HEK293 (cell line): ENCODE measurements at regions not wholly inside any gene's neighbourhood (a gene's known extent, or its start where the extent isn't known, plus 50 kb on each side); places are given as distances from the start of the nearest gene placed in this dataset.

ENCODE experiments used
- CTCF ChIA-PET: fragments of 350-600 bp; formaldehyde crosslinking; extraction: SDS; loops from one replicate; lab custom pipeline; 2021; ENCODE audit warnings: antibody characterized with exemption; lab: Yijun Ruan, JAX
- POLR2A ChIA-PET: fragments of 300-600 bp; formaldehyde crosslinking; extraction: SDS; loops from one replicate; lab custom pipeline; 2020; ENCODE audit warnings: antibody characterized with exemption, inconsistent platforms; lab: Yijun Ruan, JAX
- H3K27ac ChIP-seq: fragments of 200-500 bp; sonication (Bioruptor generic); 2 replicates; pipeline ENCODE4 v1.5.1; 2014; ENCODE audit warnings: low read depth, low read length, control low read depth, inconsistent platforms; ENCODE audit errors: extremely low read depth
- H3K36me3 ChIP-seq, 2 experiments: fragments of 200-500 bp in 1 of 2; sonication (Bioruptor generic) in 1 of 2; 1 replicate in 1 of 2; 2 replicates in 1 of 2; pipeline ENCODE4 v1.5.1; 2014 to 2017; ENCODE audit warnings: inconsistent platforms in 2 of 2, low read length in 2 of 2; ENCODE audit not compliant: control insufficient read depth in 2 of 2, insufficient read depth in 1 of 2
- H3K4me1 ChIP-seq: fragments of 200-500 bp; sonication (Bioruptor generic); 2 replicates; pipeline ENCODE4 v1.5.1; 2014; ENCODE audit warnings: mild to moderate bottlenecking, low read length, inconsistent platforms; ENCODE audit not compliant: control insufficient read depth, insufficient read depth
- H3K4me3 ChIP-seq: 2 replicates; pipeline ENCODE4 v1.5.1; 2011; ENCODE audit warnings: low read depth, mild to moderate bottlenecking, control low read depth, low read length, moderate library complexity
- H3K9me3 ChIP-seq: fragments of 200-500 bp; sonication (Bioruptor generic); 2 replicates; pipeline ENCODE4 v1.5.1; 2014; ENCODE audit warnings: low read depth, low read length, inconsistent platforms; ENCODE audit not compliant: control insufficient read depth, insufficient read depth
- KLF10 ChIP-seq: fragments of 450-650 bp; IDR thresholded peaks from 2 replicates; pipeline ENCODE4 v1.5.1; 2018; ENCODE audit warnings: missing biosample characterization, mild to moderate bottlenecking, missing genetic modification characterization
- KLF7 ChIP-seq: fragments of 450-650 bp; formaldehyde crosslinking; IDR thresholded peaks from 2 replicates; pipeline ENCODE4 v1.5.1; 2016; ENCODE audit warnings: missing biosample characterization, missing genetic modification characterization, borderline replicate concordance
- YY1 ChIP-seq: fragments of 450-650 bp; formaldehyde crosslinking; IDR thresholded peaks from 2 replicates; pipeline ENCODE4 v1.5.1; 2018; ENCODE audit warnings: missing biosample characterization, missing genetic modification characterization
- ZBTB1 ChIP-seq: fragments of 450-650 bp; formaldehyde crosslinking; IDR thresholded peaks from 2 replicates; pipeline ENCODE4 v1.5.1; 2016; ENCODE audit warnings: missing biosample characterization, missing genetic modification characterization
- ZNF133 ChIP-seq: fragments of 450-650 bp; formaldehyde crosslinking; IDR thresholded peaks from 2 replicates; pipeline ENCODE4 v1.5.1; 2016; ENCODE audit warnings: missing biosample characterization, missing genetic modification characterization
- ZNF214 ChIP-seq: fragments of 450-650 bp; formaldehyde crosslinking; IDR thresholded peaks from 2 replicates; pipeline ENCODE4 v1.5.1; 2017; ENCODE audit warnings: missing biosample characterization, mild to moderate bottlenecking, missing genetic modification characterization, borderline replicate concordance
- ZNF324 ChIP-seq: fragments of 450-650 bp; formaldehyde crosslinking; IDR thresholded peaks from 2 replicates; pipeline ENCODE4 v1.5.1; 2016; ENCODE audit warnings: missing biosample characterization, missing genetic modification characterization
- ZNF391 ChIP-seq: fragments of 450-650 bp; formaldehyde crosslinking; IDR thresholded peaks from 2 replicates; pipeline ENCODE4 v1.5.1; 2016; ENCODE audit warnings: low read depth, missing biosample characterization, missing genetic modification characterization, borderline replicate concordance
- ZNF433 ChIP-seq: fragments of 450-650 bp; formaldehyde crosslinking; IDR thresholded peaks from 2 replicates; pipeline ENCODE4 v1.5.1; 2016; ENCODE audit warnings: missing biosample characterization, missing genetic modification characterization, low read depth
- ZNF510 ChIP-seq: fragments of 450-650 bp; formaldehyde crosslinking; IDR thresholded peaks from 2 replicates; pipeline ENCODE4 v1.5.1; 2018; ENCODE audit warnings: mild to moderate bottlenecking, missing genetic modification characterization, missing biosample characterization; ENCODE audit not compliant: insufficient replicate concordance
- ZNF529 ChIP-seq: fragments of 450-650 bp; formaldehyde crosslinking; IDR thresholded peaks from 2 replicates; pipeline ENCODE4 v1.5.1; 2017; ENCODE audit warnings: missing genetic modification characterization, missing biosample characterization; ENCODE audit not compliant: insufficient replicate concordance
- ZNF558 ChIP-seq: fragments of 450-650 bp; formaldehyde crosslinking; IDR thresholded peaks from 2 replicates; pipeline ENCODE4 v1.5.1; 2016; ENCODE audit warnings: missing biosample characterization, missing genetic modification characterization
- ZNF571 ChIP-seq: fragments of 450-650 bp; formaldehyde crosslinking; IDR thresholded peaks from 2 replicates; pipeline ENCODE4 v1.5.0; 2017; ENCODE audit warnings: missing biosample characterization, missing genetic modification characterization
- ZNF600 ChIP-seq: fragments of 450-650 bp; formaldehyde crosslinking; IDR thresholded peaks from 2 replicates; pipeline ENCODE4 v1.5.1; 2016; ENCODE audit warnings: missing biosample characterization, missing genetic modification characterization
- ZNF664 ChIP-seq: fragments of 450-650 bp; formaldehyde crosslinking; IDR thresholded peaks from 2 replicates; pipeline ENCODE4 v1.5.1; 2016; ENCODE audit warnings: missing biosample characterization, missing genetic modification characterization
- ZNF707 ChIP-seq: fragments of 450-650 bp; formaldehyde crosslinking; IDR thresholded peaks from 2 replicates; pipeline ENCODE4 v1.5.1; 2016; ENCODE audit warnings: missing biosample characterization, missing genetic modification characterization
- ZNF768 ChIP-seq: fragments of 450-650 bp; formaldehyde crosslinking; IDR thresholded peaks from 2 replicates; pipeline ENCODE4 v1.5.1; 2018; ENCODE audit warnings: missing biosample characterization, mild to moderate bottlenecking, missing genetic modification characterization
- ZNF776 ChIP-seq: fragments of 450-650 bp; formaldehyde crosslinking; IDR thresholded peaks from 2 replicates; pipeline ENCODE4 v1.5.0; 2017; ENCODE audit warnings: missing biosample characterization, missing genetic modification characterization, borderline replicate concordance
- ZSCAN30 ChIP-seq: fragments of 450-650 bp; IDR thresholded peaks from 2 replicates; pipeline ENCODE4 v1.5.1; 2018; ENCODE audit warnings: missing biosample characterization, mild to moderate bottlenecking, missing genetic modification characterization, moderate library complexity
- TF ChIP-seq, protein P1 (sequence below): fragments of 450-650 bp; formaldehyde crosslinking; IDR thresholded peaks from 2 replicates; pipeline ENCODE4 v1.5.1; 2017; ENCODE audit warnings: missing biosample characterization, missing genetic modification characterization
- TF ChIP-seq, protein P2 (sequence below): fragments of 450-650 bp; formaldehyde crosslinking; IDR thresholded peaks from 2 replicates; pipeline ENCODE4 v1.5.1; 2016; ENCODE audit warnings: missing biosample characterization, missing genetic modification characterization
- TF ChIP-seq, protein P3 (sequence below): fragments of 450-650 bp; formaldehyde crosslinking; IDR thresholded peaks from 2 replicates; pipeline ENCODE4 v1.5.1; 2016; ENCODE audit warnings: missing biosample characterization, missing genetic modification characterization
- TF ChIP-seq, protein P4 (sequence below): fragments of 450-650 bp; formaldehyde crosslinking; IDR thresholded peaks from 2 replicates; pipeline ENCODE4 v1.5.1; 2016; ENCODE audit warnings: missing biosample characterization, missing genetic modification characterization

DNA sequence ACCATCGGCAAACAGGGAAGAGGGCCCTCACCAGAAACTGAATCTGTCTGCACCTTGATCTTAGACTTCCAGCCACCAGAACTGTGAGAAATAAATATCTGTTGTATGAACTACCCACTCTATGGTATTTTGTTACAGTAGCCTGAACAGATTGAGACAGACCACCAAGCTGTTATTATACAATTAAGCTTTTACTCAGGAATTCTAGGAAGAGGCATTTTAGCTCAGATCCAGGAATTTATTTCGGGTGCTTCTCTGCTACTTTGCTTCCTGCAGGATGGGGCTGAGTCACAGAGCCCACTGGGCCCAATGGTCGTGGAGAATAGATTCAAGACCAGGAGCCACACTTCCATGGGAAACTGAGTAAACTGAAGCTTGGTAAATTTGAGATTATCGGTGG, 145.5 kb upstream of the PFN2 start:
- H3K9me3 ChIP-seq: no peaks in the 10 kb centered on the region
- no peak overlapping the region for H3K27ac ChIP-seq
- CTCF ChIA-PET: no interaction called here
- POLR2A ChIA-PET: no interaction called here
- TF ChIP-seq ZNF776 (tag by site-specific recombination) (no peak), ZNF529 (tag by site-specific recombination) (no peak), KLF7 (tag by site-specific recombination) (no peak), KLF10 (tag by site-specific recombination) (no peak), ZBTB1 (tag by site-specific recombination) (no peak), ZNF433 (tag by site-specific recombination) (no peak), ZNF391 (tag by site-specific recombination) (no peak), ZNF600 (tag by site-specific recombination) (no peak), YY1 (tag by site-specific recombination) (no peak), ZNF768 (tag by site-specific recombination) (no peak), ZNF571 (tag by site-specific recombination) (no peak), ZNF707 (tag by site-specific recombination) (no peak), ZNF214 (tag by site-specific recombination) (no peak), ZSCAN30 (tag by site-specific recombination) (no peak), ZNF664 (no peak), ZNF324 (tag by site-specific recombination) (no peak)
- TF ChIP-seq, protein P1, sequence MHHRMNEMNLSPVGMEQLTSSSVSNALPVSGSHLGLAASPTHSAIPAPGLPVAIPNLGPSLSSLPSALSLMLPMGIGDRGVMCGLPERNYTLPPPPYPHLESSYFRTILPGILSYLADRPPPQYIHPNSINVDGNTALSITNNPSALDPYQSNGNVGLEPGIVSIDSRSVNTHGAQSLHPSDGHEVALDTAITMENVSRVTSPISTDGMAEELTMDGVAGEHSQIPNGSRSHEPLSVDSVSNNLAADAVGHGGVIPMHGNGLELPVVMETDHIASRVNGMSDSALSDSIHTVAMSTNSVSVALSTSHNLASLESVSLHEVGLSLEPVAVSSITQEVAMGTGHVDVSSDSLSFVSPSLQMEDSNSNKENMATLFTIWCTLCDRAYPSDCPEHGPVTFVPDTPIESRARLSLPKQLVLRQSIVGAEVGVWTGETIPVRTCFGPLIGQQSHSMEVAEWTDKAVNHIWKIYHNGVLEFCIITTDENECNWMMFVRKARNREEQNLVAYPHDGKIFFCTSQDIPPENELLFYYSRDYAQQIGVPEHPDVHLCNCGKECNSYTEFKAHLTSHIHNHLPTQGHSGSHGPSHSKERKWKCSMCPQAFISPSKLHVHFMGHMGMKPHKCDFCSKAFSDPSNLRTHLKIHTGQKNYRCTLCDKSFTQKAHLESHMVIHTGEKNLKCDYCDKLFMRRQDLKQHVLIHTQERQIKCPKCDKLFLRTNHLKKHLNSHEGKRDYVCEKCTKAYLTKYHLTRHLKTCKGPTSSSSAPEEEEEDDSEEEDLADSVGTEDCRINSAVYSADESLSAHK (tag by site-specific recombination): no peak
- TF ChIP-seq, protein P2, sequence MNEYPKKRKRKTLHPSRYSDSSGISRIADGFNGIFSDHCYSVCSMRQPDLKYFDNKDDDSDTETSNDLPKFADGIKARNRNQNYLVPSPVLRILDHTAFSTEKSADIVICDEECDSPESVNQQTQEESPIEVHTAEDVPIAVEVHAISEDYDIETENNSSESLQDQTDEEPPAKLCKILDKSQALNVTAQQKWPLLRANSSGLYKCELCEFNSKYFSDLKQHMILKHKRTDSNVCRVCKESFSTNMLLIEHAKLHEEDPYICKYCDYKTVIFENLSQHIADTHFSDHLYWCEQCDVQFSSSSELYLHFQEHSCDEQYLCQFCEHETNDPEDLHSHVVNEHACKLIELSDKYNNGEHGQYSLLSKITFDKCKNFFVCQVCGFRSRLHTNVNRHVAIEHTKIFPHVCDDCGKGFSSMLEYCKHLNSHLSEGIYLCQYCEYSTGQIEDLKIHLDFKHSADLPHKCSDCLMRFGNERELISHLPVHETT: no peak
- TF ChIP-seq, protein P3, sequence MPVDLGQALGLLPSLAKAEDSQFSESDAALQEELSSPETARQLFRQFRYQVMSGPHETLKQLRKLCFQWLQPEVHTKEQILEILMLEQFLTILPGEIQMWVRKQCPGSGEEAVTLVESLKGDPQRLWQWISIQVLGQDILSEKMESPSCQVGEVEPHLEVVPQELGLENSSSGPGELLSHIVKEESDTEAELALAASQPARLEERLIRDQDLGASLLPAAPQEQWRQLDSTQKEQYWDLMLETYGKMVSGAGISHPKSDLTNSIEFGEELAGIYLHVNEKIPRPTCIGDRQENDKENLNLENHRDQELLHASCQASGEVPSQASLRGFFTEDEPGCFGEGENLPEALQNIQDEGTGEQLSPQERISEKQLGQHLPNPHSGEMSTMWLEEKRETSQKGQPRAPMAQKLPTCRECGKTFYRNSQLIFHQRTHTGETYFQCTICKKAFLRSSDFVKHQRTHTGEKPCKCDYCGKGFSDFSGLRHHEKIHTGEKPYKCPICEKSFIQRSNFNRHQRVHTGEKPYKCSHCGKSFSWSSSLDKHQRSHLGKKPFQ (tag by site-specific recombination): no peak
- no peaks in the 10 kb centered on the region for H3K4me1 ChIP-seq
- no peak overlapping the region for H3K4me3 ChIP-seq
- H3K36me3 ChIP-seq: no peaks in the 10 kb centered on the region

DNA sequence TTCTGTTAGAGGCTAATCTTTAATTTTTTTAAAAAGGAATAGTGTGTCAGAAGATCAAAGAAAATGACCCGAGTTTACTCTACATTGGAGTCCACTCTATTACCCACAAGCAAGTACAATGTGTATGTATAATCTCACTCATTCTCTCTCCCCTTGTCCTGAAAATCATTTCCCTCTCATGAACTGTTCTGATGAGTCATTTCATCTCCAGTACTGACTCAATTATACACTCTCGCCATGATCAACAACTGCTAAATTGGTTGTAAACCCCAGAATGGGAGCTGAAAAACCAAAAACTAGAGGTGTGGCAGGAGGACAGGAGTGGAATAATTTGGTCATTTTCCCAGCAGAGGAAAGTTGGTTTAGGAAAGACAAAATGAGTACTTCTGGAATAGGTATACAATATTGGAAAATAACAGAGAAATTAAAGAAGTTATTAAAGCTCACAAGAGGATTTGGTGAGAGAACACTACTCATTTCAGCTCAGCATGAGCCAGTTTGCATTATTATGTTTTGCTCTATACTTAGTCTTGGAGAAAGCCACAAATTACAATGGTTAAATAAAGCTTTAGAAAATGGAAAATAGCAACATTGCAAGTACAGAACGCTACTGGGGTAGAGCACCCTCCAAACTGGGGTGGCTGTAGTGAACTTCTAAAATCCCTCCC, 144.3 kb upstream of the PFN2 start:
- no peak for TF ChIP-seq ZNF558 (tag by site-specific recombination)
- 0 out of 2 replicates have a peak, but pooled peaks have one; percentile 50 for TF ChIP-seq ZNF133 (tag by site-specific recombination)
- no peak for TF ChIP-seq ZNF510 (tag by site-specific recombination)
- TF ChIP-seq, protein P4, sequence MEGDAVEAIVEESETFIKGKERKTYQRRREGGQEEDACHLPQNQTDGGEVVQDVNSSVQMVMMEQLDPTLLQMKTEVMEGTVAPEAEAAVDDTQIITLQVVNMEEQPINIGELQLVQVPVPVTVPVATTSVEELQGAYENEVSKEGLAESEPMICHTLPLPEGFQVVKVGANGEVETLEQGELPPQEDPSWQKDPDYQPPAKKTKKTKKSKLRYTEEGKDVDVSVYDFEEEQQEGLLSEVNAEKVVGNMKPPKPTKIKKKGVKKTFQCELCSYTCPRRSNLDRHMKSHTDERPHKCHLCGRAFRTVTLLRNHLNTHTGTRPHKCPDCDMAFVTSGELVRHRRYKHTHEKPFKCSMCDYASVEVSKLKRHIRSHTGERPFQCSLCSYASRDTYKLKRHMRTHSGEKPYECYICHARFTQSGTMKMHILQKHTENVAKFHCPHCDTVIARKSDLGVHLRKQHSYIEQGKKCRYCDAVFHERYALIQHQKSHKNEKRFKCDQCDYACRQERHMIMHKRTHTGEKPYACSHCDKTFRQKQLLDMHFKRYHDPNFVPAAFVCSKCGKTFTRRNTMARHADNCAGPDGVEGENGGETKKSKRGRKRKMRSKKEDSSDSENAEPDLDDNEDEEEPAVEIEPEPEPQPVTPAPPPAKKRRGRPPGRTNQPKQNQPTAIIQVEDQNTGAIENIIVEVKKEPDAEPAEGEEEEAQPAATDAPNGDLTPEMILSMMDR (tag by site-specific recombination): no peak
- H3K36me3 ChIP-seq: no peaks in the 10 kb centered on the region
- no peaks in the 10 kb centered on the region for H3K9me3 ChIP-seq
- no peak overlapping the region for H3K4me3 ChIP-seq
- H3K27ac ChIP-seq: no peak overlapping the region
- H3K4me1 ChIP-seq: no peaks in the 10 kb centered on the region
- POLR2A ChIA-PET: no interaction called here
- CTCF ChIA-PET: no interaction called here
